ENCODE measurements at regions not wholly inside any gene's neighbourhood (a gene's known extent, or its start where the extent isn't known, plus 50 kb on each side); places are given as distances from the start of the nearest gene placed in this dataset.

GRCh38 chr5:106085556-106085955, 1585.2 kb downstream of the EFNA5 start:
- dilution Hi-C loops (cut with MboI; ENCODE audit: extremely low pct_ligation_motif_present, low sequenced_read_pairs) (no loop called here), intact Hi-C loops (cut with micrococcal nuclease) (no loop called here)
- Histone ChIP-seq H3K4me2 (ENCODE audit: insufficient read depth, low read length) (no peak overlapping the region), H3K9ac (replicated peaks; ENCODE audit: extremely low read depth, insufficient read depth, low read length) (no peak overlapping the region), H3K4me1 (ENCODE audit: control insufficient read depth, extremely low read depth, insufficient read depth, low read length) (no peaks in the 10 kb centered on the region), H3K9me3 (replicated peaks; ENCODE audit: control insufficient read depth, insufficient read depth, low read length) (no peaks in the 10 kb centered on the region), H3K27me3 (ENCODE audit: control insufficient read depth in 2 of 2, insufficient read depth in 2 of 2, low read length in 2 of 2) (no peaks in the 10 kb centered on the region), H3K36me3 (ENCODE audit: control insufficient read depth in 2 of 2, extremely low read depth in 1 of 2, insufficient read depth in 2 of 2, low read length in 2 of 2) (no peaks in the 10 kb centered on the region), H2AFZ (ENCODE audit: low read depth, low read length) (no peak overlapping the region), H3K79me2 (ENCODE audit: control insufficient read depth, insufficient read depth, low read length) (no peaks in the 10 kb centered on the region), H3K4me3 (replicated peaks in 1 of 3; ENCODE audit: insufficient read depth in 1 of 3, low read depth in 1 of 3, low read length in 3 of 3) (no peak overlapping the region), H4K20me1 (replicated peaks; ENCODE audit: control insufficient read depth, extremely low read depth, insufficient read depth, low read length) (no peaks in the 10 kb centered on the region), H3K9me1 (replicated peaks; ENCODE audit: control insufficient read depth, extremely low read depth, insufficient read depth, low read length) (no peaks in the 10 kb centered on the region), H3K27ac (ENCODE audit: insufficient read depth, low read depth, low read length) (no peak overlapping the region)
- POLR2A ChIA-PET = no interaction called here
- DNase-seq (ENCODE audit: low read depth, low spot score) = no peak
- no peak for FAIRE-seq
- TF ChIP-seq GATA2 (IDR thresholded peaks at IDR 0.05; ENCODE audit: insufficient read depth, insufficient read length, low read depth, low read length) = no peak
- CTCF ChIA-PET = interaction anchor here (1.5 to 1.9 kb wide), 2 partner anchors 11 to 14 kb away, joined by 3 to 5 read pairs; no protein-coding TSS in a partner anchor
- BruUV-seq (replicated peaks) = no TSS peak

DNA sequence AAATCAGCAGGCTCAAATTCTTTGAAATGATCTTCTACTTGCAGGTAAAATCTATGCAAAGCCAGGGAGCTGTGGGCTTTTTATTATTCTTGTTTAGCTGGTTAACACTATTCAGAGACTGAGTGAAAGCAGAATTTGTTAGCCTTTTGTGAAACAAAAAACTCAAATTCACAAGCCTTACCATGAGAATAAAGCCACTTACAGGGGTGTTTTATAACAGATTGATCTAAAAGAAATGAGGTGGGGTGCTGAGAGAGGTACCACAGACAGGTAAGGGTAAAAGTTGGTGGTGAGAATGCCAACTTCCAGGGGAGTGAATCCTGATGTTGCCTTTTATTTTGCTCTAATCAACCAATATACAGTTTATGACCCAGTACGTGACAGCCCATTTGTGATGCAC, 1585.6 kb downstream of the EFNA5 start:
- TF ChIP-seq CTCF (IDR thresholded peaks at IDR 0.05; ENCODE audit: extremely low read depth in 1 of 2, insufficient read depth in 1 of 2, low read depth in 1 of 2, low read length in 2 of 2) (no peak), EZH2 (IDR thresholded peaks at IDR 0.05; ENCODE audit: borderline replicate concordance, low read depth, low read length, severe bottlenecking) (no peak), POLR2AphosphoS5 (IDR thresholded peaks at IDR 0.05; ENCODE audit: insufficient read depth, low read depth, low read length) (no peak), MAX (IDR thresholded peaks at IDR 0.05; ENCODE audit: insufficient read depth, insufficient read length) (no peak), POLR2A (IDR thresholded peaks at IDR 0.05; ENCODE audit: low read depth, low read length) (no peak), MYC (IDR thresholded peaks at IDR 0.05; ENCODE audit: low read depth, low read length) (no peak), JUN (IDR thresholded peaks at IDR 0.05; ENCODE audit: borderline replicate concordance, insufficient read depth, insufficient read length, low read depth) (no peak), GATA2 (IDR thresholded peaks at IDR 0.05; ENCODE audit: insufficient read depth, insufficient read length, low read depth, low read length) (no peak)
- DNase-seq (ENCODE audit: low read depth, low spot score) (no peak), FAIRE-seq (no peak)
- Histone ChIP-seq H3K36me3 (ENCODE audit: control insufficient read depth in 2 of 2, extremely low read depth in 1 of 2, insufficient read depth in 2 of 2, low read length in 2 of 2) (no peaks in the 10 kb centered on the region), H3K4me1 (ENCODE audit: control insufficient read depth, extremely low read depth, insufficient read depth, low read length) (no peaks in the 10 kb centered on the region), H3K9me1 (replicated peaks; ENCODE audit: control insufficient read depth, extremely low read depth, insufficient read depth, low read length) (no peaks in the 10 kb centered on the region), H3K79me2 (ENCODE audit: control insufficient read depth, insufficient read depth, low read length) (no peaks in the 10 kb centered on the region), H3K4me3 (replicated peaks in 1 of 3; ENCODE audit: insufficient read depth in 1 of 3, low read depth in 1 of 3, low read length in 3 of 3) (no peak overlapping the region), H4K20me1 (replicated peaks; ENCODE audit: control insufficient read depth, extremely low read depth, insufficient read depth, low read length) (no peaks in the 10 kb centered on the region), H3K9me3 (replicated peaks; ENCODE audit: control insufficient read depth, insufficient read depth, low read length) (no peaks in the 10 kb centered on the region), H3K4me2 (ENCODE audit: insufficient read depth, low read length) (no peak overlapping the region), H2AFZ (ENCODE audit: low read depth, low read length) (no peak overlapping the region), H3K27me3 (ENCODE audit: control insufficient read depth in 2 of 2, insufficient read depth in 2 of 2, low read length in 2 of 2) (no peaks in the 10 kb centered on the region), H3K9ac (replicated peaks; ENCODE audit: extremely low read depth, insufficient read depth, low read length) (no peak overlapping the region), H3K27ac (ENCODE audit: insufficient read depth, low read depth, low read length) (no peak overlapping the region)
- ChIA-PET POLR2A (no interaction called here), CTCF (interaction anchor here (1.5 to 1.9 kb wide), 2 partner anchors 11 to 13 kb away, joined by 3 to 5 read pairs; no protein-coding TSS in a partner anchor)
- intact Hi-C loops (cut with micrococcal nuclease) = no loop called here
- dilution Hi-C loops (cut with MboI; ENCODE audit: extremely low pct_ligation_motif_present, low sequenced_read_pairs) = no loop called here
- no TSS peak for BruUV-seq (replicated peaks)

All from endothelial cell of umbilical vein (primary cell).